GM23338 (cell line): ENCODE measurements at regions not wholly inside any gene's neighbourhood (a gene's known extent, or its start where the extent isn't known, plus 50 kb on each side); places are given as distances from the start of the nearest gene placed in this dataset.

ENCODE experiments used
- ATAC-seq: fragments of 200-7000 bp; cut with Tn5 transposase; 3 replicates; pipeline ENCODE4 v1.9.1; 2020
- DNase-seq: peaks from one replicate; pipeline ENCODE4 v3.0.0-alpha.2; 2015; ENCODE audit warnings: low spot score
- H2AFZ ChIP-seq: fragments of 200-600 bp; sonication (generic); 2 replicates; pipeline ENCODE4 v1.8.0; 2016; ENCODE audit warnings: antibody characterized with exemption, mild to moderate bottlenecking, moderate library complexity
- H3F3A ChIP-seq: fragments of 200-600 bp; sonication (generic); replicated peaks from 2 replicates; pipeline ENCODE4 v1.8.0; 2017; ENCODE audit warnings: antibody characterized with exemption, mixed run types, low read depth
- H3K27ac ChIP-seq: fragments of 200-600 bp; sonication (generic); 2 replicates; pipeline ENCODE4 v1.6.1; 2016; ENCODE audit warnings: low read depth
- H3K27me3 ChIP-seq: fragments of 200-600 bp; sonication (generic); 2 replicates; pipeline ENCODE4 v1.8.0; 2016; ENCODE audit warnings: mild to moderate bottlenecking, mixed run types, moderate library complexity; ENCODE audit not compliant: insufficient read depth
- H3K36me3 ChIP-seq: fragments of 200-600 bp; sonication (generic); 2 replicates; pipeline ENCODE4 v1.8.0; 2016; ENCODE audit warnings: mild to moderate bottlenecking; ENCODE audit not compliant: insufficient read depth
- H3K4me1 ChIP-seq: fragments of 200-600 bp; sonication (generic); 2 replicates; pipeline ENCODE4 v1.8.0; 2016; ENCODE audit warnings: mild to moderate bottlenecking, moderate library complexity; ENCODE audit not compliant: insufficient read depth
- H3K4me2 ChIP-seq: fragments of 200-600 bp; sonication (generic); 2 replicates; pipeline ENCODE4 v1.7.1; 2017; ENCODE audit warnings: mixed run types
- H3K4me3 ChIP-seq: fragments of 200-600 bp; sonication (generic); 2 replicates; pipeline ENCODE4 v1.6.1; 2016; ENCODE audit warnings: mixed run types
- H3K79me2 ChIP-seq: fragments of 200-600 bp; sonication (generic); replicated peaks from 2 replicates; pipeline ENCODE4 v1.8.0; 2017; ENCODE audit warnings: mild to moderate bottlenecking; ENCODE audit not compliant: insufficient read depth
- H3K9me2 ChIP-seq: fragments of 200-600 bp; sonication (generic); 2 replicates; pipeline ENCODE4 v1.8.0; 2017; ENCODE audit not compliant: insufficient read depth
- H4K20me1 ChIP-seq: fragments of 200-600 bp; sonication (generic); replicated peaks from 2 replicates; pipeline ENCODE4 v1.8.0; 2017; ENCODE audit warnings: mild to moderate bottlenecking; ENCODE audit not compliant: insufficient read depth
- H3K27ac Mint-ChIP-seq: 2 replicates; pipeline ENCODE4 v1.8.0; 2020; ENCODE audit warnings: inconsistent platforms, mild to moderate bottlenecking, moderate library complexity, mixed read lengths
- H3K27me3 Mint-ChIP-seq: 3 replicates; pipeline ENCODE4 v1.8.0; 2022; ENCODE audit warnings: low read depth, mild to moderate bottlenecking, moderate library complexity, mixed read lengths, inconsistent platforms; ENCODE audit not compliant: insufficient read depth, poor library complexity
- H3K36me3 Mint-ChIP-seq: 3 replicates; pipeline ENCODE4 v1.8.0; 2021; ENCODE audit warnings: low read depth, mild to moderate bottlenecking, inconsistent platforms, moderate library complexity, mixed read lengths
- H3K4me1 Mint-ChIP-seq: 3 replicates; pipeline ENCODE4 v1.8.0; 2020; ENCODE audit warnings: mild to moderate bottlenecking, inconsistent platforms, mixed read lengths
- H3K4me3 Mint-ChIP-seq: 3 replicates; pipeline ENCODE4 v1.8.0; 2021; ENCODE audit warnings: moderate library complexity, mild to moderate bottlenecking, inconsistent platforms, mixed read lengths
- H3K9me3 Mint-ChIP-seq: 3 replicates; pipeline ENCODE4 v1.8.0; 2020; ENCODE audit warnings: moderate library complexity, mild to moderate bottlenecking, inconsistent platforms, mixed read lengths
- CREB1 ChIP-seq: fragments of 250-450 bp; sonication (Bioruptor Pico); IDR thresholded peaks from 2 replicates; pipeline ENCODE4 v1.5.0; 2020; ENCODE audit warnings: low read depth, mild to moderate bottlenecking, moderate library complexity
- EZH2 ChIP-seq: fragments of 200-600 bp; sonication (generic); IDR thresholded peaks from one replicate; pipeline ENCODE4 v1.8.0; 2017; ENCODE audit warnings: antibody characterized with exemption, mild to moderate bottlenecking, low read depth; ENCODE audit not compliant: unreplicated experiment
- EZH2phosphoT487 ChIP-seq: fragments of 200-600 bp; sonication (generic); IDR thresholded peaks from one replicate; pipeline ENCODE4 v1.8.1; 2018; ENCODE audit warnings: antibody characterized with exemption; ENCODE audit not compliant: unreplicated experiment
- JUNB ChIP-seq: IDR thresholded peaks from one replicate; pipeline ENCODE4 v1.6.1; 2016; ENCODE audit warnings: antibody characterized with exemption; ENCODE audit not compliant: unreplicated experiment
- NANOG ChIP-seq: IDR thresholded peaks from 2 replicates; pipeline ENCODE4 v1.6.1; 2016; ENCODE audit warnings: antibody characterized with exemption, borderline replicate concordance
- POLR2AphosphoS5 ChIP-seq: IDR thresholded peaks from 2 replicates; pipeline ENCODE4 v1.6.1; 2016; ENCODE audit warnings: antibody characterized with exemption, low read depth
- STAT1 ChIP-seq: IDR thresholded peaks from one replicate; pipeline ENCODE4 v1.6.1; 2016; ENCODE audit warnings: antibody characterized with exemption; ENCODE audit not compliant: unreplicated experiment
- ZNF114 ChIP-seq: fragments of 250-450 bp; sonication (Bioruptor Pico); IDR thresholded peaks from 2 replicates; pipeline ENCODE4 v1.5.0; 2020; ENCODE audit warnings: mild to moderate bottlenecking, moderate library complexity
- ZNF331 ChIP-seq: fragments of 250-450 bp; sonication (Bioruptor Pico); IDR thresholded peaks from 2 replicates; pipeline ENCODE4 v1.5.0; 2020; ENCODE audit warnings: low read depth, mild to moderate bottlenecking, moderate library complexity
- TF ChIP-seq, protein P1 (sequence below): IDR thresholded peaks from 2 replicates; pipeline ENCODE4 v1.6.1; 2016; ENCODE audit warnings: antibody characterized with exemption
- TF ChIP-seq, protein P2 (sequence below), 2 experiments: fragments of 200-600 bp in 1 of 2; sonication (generic) in 1 of 2; conservative IDR thresholded peaks; 2 replicates each; pipeline versions ENCODE4 v1.5.1 to v1.6.1; 2016 to 2017; ENCODE audit warnings: antibody characterized with exemption in 2 of 2, low read depth in 2 of 2, mild to moderate bottlenecking in 2 of 2, moderate library complexity in 1 of 2
- TF ChIP-seq, protein P3 (sequence below): IDR thresholded peaks from one replicate; pipeline ENCODE4 v1.6.1; 2018; ENCODE audit warnings: antibody characterized with exemption; ENCODE audit not compliant: unreplicated experiment

DNA sequence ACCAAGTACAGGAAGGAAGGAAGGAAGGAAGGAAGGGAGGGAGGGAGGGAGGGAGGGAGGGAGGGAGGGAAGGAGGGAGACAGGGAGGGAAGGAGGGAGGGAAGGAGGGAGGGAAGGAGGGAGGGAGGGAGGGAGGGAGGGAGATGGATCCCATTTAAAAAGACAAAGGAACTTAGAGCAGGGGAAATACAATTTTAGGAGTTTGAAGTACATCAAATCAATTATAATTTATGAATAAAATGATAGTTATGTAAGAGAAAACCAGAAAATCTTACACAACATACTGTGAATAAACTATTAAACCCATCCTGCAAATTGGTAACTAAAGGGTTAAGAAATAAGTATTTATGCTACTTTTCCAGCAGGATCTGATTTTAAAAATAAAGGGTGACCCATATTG is 475.9 kb downstream of the HDGFL1 start:
- no peak overlapping the region for H2AFZ ChIP-seq
- no peaks in the 10 kb centered on the region for H3K4me1 ChIP-seq
- H3F3A ChIP-seq = no peaks in the 10 kb centered on the region
- H3K9me2 ChIP-seq = peaks cover 2% of the 10 kb centered on the region; the same call in 1 of the 2 replicates
- H3K36me3 ChIP-seq = no peaks in the 10 kb centered on the region
- Mint-ChIP-seq H3K4me1 (0 out of 3 replicates have a peak, but pooled peaks cover 2% of the 10 kb centered on the region), H3K27me3 (no peaks in the 10 kb centered on the region), H3K36me3 (no peaks in the 10 kb centered on the region), H3K4me3 (no peak overlapping the region), H3K9me3 (no peaks in the 10 kb centered on the region), H3K27ac (no peak overlapping the region)
- TF ChIP-seq, protein P1, sequence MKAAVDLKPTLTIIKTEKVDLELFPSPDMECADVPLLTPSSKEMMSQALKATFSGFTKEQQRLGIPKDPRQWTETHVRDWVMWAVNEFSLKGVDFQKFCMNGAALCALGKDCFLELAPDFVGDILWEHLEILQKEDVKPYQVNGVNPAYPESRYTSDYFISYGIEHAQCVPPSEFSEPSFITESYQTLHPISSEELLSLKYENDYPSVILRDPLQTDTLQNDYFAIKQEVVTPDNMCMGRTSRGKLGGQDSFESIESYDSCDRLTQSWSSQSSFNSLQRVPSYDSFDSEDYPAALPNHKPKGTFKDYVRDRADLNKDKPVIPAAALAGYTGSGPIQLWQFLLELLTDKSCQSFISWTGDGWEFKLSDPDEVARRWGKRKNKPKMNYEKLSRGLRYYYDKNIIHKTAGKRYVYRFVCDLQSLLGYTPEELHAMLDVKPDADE = no peak
- TF ChIP-seq NANOG (no peak), EZH2 (no peak), POLR2AphosphoS5 (no peak), STAT1 (no peak), CREB1 (CRISPR knock-in tag) (no peak), EZH2phosphoT487 (no peak), JUNB (no peak), ZNF331 (no peak), ZNF114 (no peak)
- TF ChIP-seq, protein P2, sequence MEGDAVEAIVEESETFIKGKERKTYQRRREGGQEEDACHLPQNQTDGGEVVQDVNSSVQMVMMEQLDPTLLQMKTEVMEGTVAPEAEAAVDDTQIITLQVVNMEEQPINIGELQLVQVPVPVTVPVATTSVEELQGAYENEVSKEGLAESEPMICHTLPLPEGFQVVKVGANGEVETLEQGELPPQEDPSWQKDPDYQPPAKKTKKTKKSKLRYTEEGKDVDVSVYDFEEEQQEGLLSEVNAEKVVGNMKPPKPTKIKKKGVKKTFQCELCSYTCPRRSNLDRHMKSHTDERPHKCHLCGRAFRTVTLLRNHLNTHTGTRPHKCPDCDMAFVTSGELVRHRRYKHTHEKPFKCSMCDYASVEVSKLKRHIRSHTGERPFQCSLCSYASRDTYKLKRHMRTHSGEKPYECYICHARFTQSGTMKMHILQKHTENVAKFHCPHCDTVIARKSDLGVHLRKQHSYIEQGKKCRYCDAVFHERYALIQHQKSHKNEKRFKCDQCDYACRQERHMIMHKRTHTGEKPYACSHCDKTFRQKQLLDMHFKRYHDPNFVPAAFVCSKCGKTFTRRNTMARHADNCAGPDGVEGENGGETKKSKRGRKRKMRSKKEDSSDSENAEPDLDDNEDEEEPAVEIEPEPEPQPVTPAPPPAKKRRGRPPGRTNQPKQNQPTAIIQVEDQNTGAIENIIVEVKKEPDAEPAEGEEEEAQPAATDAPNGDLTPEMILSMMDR (conservative IDR thresholded peaks at IDR 0.05; ENCODE audit: low read depth in 2 of 2) = no peak
- TF ChIP-seq, protein P3, sequence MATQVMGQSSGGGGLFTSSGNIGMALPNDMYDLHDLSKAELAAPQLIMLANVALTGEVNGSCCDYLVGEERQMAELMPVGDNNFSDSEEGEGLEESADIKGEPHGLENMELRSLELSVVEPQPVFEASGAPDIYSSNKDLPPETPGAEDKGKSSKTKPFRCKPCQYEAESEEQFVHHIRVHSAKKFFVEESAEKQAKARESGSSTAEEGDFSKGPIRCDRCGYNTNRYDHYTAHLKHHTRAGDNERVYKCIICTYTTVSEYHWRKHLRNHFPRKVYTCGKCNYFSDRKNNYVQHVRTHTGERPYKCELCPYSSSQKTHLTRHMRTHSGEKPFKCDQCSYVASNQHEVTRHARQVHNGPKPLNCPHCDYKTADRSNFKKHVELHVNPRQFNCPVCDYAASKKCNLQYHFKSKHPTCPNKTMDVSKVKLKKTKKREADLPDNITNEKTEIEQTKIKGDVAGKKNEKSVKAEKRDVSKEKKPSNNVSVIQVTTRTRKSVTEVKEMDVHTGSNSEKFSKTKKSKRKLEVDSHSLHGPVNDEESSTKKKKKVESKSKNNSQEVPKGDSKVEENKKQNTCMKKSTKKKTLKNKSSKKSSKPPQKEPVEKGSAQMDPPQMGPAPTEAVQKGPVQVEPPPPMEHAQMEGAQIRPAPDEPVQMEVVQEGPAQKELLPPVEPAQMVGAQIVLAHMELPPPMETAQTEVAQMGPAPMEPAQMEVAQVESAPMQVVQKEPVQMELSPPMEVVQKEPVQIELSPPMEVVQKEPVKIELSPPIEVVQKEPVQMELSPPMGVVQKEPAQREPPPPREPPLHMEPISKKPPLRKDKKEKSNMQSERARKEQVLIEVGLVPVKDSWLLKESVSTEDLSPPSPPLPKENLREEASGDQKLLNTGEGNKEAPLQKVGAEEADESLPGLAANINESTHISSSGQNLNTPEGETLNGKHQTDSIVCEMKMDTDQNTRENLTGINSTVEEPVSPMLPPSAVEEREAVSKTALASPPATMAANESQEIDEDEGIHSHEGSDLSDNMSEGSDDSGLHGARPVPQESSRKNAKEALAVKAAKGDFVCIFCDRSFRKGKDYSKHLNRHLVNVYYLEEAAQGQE = no peak
- no peak for ATAC-seq
- no peaks in the 10 kb centered on the region for H3K79me2 ChIP-seq
- H4K20me1 ChIP-seq = no peaks in the 10 kb centered on the region
- H3K4me2 ChIP-seq = no peak overlapping the region
- no peak overlapping the region for H3K27ac ChIP-seq
- DNase-seq = no peak
- H3K4me3 ChIP-seq = no peak overlapping the region
- no peaks in the 10 kb centered on the region for H3K27me3 ChIP-seq
